Nephron progenitor cell (in vitro differentiated cells): ENCODE measurements at regions not wholly inside any gene's neighbourhood (a gene's known extent, or its start where the extent isn't known, plus 50 kb on each side); places are given as distances from the start of the nearest gene placed in this dataset.

Source experiments
- DNase-seq: peaks from one replicate; pipeline ENCODE4 v3.0.0; 2021
- H3K27ac Mint-ChIP-seq: 2 replicates; pipeline ENCODE4 v1.8.0; 2021; ENCODE audit warnings: mild to moderate bottlenecking, moderate library complexity, mixed read lengths
- H3K27me3 Mint-ChIP-seq: 2 replicates; pipeline ENCODE4 v1.8.0; 2021; ENCODE audit warnings: mild to moderate bottlenecking, low read depth, mixed read lengths; ENCODE audit not compliant: poor library complexity
- H3K36me3 Mint-ChIP-seq: 2 replicates; pipeline ENCODE4 v1.8.0; 2021; ENCODE audit warnings: low read depth, mixed read lengths
- H3K4me1 Mint-ChIP-seq: 2 replicates; pipeline ENCODE4 v1.8.0; 2021; ENCODE audit warnings: mixed read lengths
- H3K4me3 Mint-ChIP-seq: 2 replicates; pipeline ENCODE4 v1.8.0; 2021; ENCODE audit warnings: mild to moderate bottlenecking, moderate library complexity, mixed read lengths
- H3K9me3 Mint-ChIP-seq: 2 replicates; pipeline ENCODE4 v1.8.0; 2021; ENCODE audit warnings: mild to moderate bottlenecking, moderate library complexity, mixed read lengths
- TF ChIP-seq, protein P1 (sequence below): fragments of 200-600 bp; sonication (generic); IDR thresholded peaks from 2 replicates; pipeline ENCODE4 v1.5.0; 2021; ENCODE audit warnings: antibody characterized with exemption

DNA sequence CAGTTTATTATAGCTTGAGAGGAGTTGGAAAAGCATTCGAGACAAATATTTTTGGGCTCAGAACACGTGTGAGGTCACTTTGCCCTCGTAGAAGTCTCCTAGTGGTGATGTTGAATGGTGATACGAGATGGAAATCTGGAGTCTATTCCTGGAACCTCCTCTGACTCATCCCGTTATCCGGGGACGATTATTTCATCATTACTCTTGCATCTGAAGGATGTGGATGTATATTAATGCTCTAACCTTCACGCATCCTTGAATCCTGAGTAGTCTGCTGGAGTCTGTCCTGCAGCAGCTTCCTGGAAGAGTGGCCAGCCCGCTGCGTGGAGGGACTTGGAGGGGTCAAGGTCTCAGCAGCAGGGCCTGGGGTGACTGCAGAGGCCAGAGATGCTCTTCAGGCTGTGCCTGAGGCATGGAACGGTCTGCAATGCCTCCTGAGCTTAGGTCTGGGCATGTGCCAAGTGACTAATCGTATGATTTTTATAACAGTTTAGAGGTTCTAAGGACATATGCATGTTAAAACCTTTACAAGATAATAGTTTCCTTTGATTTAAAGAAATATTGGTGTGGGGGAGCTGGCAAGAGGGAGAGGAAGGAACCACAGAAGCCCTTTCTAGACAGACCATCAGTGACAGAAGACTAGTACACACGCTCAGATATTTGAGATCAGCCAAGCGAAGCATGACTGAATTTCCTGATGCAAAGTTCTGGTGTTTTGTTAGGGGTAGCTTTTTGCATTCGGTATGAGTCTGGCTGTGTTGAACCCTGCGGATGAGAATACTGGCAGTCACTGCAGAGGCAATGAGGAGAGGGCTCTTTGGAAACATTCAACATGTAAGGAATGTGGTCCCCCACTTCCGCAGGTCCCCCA, 400.2 kb downstream of the QKI start:
- no peak for DNase-seq
- TF ChIP-seq, protein P1, sequence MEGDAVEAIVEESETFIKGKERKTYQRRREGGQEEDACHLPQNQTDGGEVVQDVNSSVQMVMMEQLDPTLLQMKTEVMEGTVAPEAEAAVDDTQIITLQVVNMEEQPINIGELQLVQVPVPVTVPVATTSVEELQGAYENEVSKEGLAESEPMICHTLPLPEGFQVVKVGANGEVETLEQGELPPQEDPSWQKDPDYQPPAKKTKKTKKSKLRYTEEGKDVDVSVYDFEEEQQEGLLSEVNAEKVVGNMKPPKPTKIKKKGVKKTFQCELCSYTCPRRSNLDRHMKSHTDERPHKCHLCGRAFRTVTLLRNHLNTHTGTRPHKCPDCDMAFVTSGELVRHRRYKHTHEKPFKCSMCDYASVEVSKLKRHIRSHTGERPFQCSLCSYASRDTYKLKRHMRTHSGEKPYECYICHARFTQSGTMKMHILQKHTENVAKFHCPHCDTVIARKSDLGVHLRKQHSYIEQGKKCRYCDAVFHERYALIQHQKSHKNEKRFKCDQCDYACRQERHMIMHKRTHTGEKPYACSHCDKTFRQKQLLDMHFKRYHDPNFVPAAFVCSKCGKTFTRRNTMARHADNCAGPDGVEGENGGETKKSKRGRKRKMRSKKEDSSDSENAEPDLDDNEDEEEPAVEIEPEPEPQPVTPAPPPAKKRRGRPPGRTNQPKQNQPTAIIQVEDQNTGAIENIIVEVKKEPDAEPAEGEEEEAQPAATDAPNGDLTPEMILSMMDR, result no peak
- H3K27ac Mint-ChIP-seq, result no peak overlapping the region

DNA sequence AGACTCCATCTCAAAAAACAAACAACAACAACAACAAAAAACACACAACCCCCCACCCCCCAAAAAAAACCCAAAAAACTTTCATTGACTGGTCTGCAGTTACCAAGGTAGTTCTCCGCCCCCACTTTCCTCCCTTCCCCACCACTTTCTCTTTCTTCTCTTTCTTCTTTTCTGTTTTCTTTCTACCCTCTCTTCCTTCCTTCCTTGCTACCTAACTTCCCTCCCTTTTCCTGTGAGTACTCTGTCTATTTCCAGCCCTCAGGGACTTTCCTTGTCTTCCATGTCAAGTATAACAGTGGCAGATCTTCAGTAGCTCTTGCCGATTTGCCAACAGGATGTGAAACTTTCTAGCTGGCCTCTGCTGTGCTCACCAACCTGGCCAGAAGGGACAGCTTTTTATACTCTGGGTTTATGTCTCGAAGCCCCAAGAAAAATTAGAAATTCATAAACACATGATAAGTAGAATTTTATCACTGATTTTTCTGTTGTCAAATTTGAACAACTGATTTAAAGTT, 399.5 kb downstream of the QKI start:
- Mint-ChIP-seq H3K27ac (no peak overlapping the region), H3K9me3 (peaks cover 5% of the 10 kb centered on the region), H3K27me3 (peaks cover 2% of the 10 kb centered on the region), H3K4me3 (no peak overlapping the region), H3K4me1 (peaks cover 21% of the 10 kb centered on the region), H3K36me3 (no peaks in the 10 kb centered on the region)
- DNase-seq, result no peak
- TF ChIP-seq, protein P1, result no peak

More for the DNA sequence above, 400.2 kb downstream of the QKI start:
- Mint-ChIP-seq H3K4me1 (peaks cover 21% of the 10 kb centered on the region), H3K9me3 (peaks cover 5% of the 10 kb centered on the region), H3K4me3 (no peak overlapping the region), H3K27me3 (peaks cover 2% of the 10 kb centered on the region), H3K36me3 (no peaks in the 10 kb centered on the region)

DNA sequence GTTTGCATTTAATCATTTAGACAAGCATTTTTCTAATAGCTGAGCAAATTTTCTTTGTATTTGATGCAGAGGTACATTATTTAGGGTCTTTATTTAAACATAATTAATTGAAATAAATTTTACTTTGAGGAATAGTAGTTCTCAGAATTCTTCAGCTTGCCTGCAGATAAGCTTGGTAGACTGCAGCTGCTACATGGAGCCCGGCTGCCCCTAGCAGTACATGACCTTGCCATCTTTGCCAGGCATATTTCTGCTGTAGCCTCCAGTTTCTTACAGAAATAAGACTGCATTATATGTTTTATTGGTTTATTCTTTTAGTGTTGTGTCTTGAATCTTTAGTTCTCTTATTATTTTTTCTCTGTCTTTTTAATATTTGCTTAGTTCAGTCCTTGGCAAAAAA, 396.8 kb downstream of the QKI start:
- H3K9me3 Mint-ChIP-seq, result no peaks in the 10 kb centered on the region
- peaks cover 2% of the 10 kb centered on the region for H3K27me3 Mint-ChIP-seq
- no peak overlapping the region for H3K27ac Mint-ChIP-seq
- TF ChIP-seq, protein P1, result no peak
- no peak for DNase-seq
- no peaks in the 10 kb centered on the region for H3K36me3 Mint-ChIP-seq
- no peak overlapping the region for H3K4me3 Mint-ChIP-seq
- H3K4me1 Mint-ChIP-seq, result peaks cover 21% of the 10 kb centered on the region

DNA sequence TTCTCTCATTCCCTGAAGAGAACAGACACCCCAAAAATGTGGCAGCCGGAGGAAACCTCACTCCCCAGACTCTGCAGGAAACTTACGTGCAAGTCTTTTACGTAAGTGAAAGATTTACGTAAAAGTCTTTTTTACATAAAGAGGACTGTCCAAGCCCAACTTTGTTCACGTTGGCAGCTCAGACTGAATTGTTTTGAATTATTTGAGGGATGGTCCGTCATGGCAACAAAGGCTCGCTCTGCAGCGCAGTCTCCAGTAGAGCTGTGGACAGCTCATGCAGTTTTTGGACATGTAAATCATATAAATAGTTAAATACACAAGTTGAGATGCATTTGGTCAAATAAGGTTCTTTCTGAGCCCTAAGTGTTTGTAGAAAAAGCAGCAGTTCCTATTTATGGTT, 394.8 kb downstream of the QKI start:
- no peak for DNase-seq
- H3K27ac Mint-ChIP-seq, result no peak overlapping the region
- H3K27me3 Mint-ChIP-seq, result no peaks in the 10 kb centered on the region
- H3K4me3 Mint-ChIP-seq, result no peak overlapping the region
- no peaks in the 10 kb centered on the region for H3K36me3 Mint-ChIP-seq
- TF ChIP-seq, protein P1, result no peak
- peaks cover 14% of the 10 kb centered on the region for H3K4me1 Mint-ChIP-seq
- H3K9me3 Mint-ChIP-seq, result no peaks in the 10 kb centered on the region

DNA sequence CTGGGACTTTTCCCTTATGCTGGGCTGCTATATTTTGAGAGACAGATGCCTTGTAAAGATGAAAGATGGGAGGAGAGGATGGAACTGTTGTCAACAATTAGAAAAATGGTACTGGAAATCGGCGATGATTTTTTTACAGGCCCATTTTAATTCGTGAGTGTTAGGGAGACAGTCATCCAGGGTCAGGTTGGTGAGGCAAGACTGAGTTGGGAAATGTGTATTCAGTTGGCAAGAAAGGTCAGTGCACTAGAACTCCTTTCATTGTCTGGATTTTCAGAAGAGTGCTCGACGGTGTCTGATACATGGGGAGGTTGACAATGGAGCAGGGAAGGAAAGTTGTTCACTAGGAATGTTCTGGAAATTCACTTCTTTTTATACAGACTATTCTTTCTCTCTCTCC, 394.4 kb downstream of the QKI start:
- Mint-ChIP-seq H3K36me3 (no peaks in the 10 kb centered on the region), H3K9me3 (no peaks in the 10 kb centered on the region), H3K27me3 (no peaks in the 10 kb centered on the region), H3K4me1 (peaks cover 14% of the 10 kb centered on the region), H3K27ac (no peak overlapping the region), H3K4me3 (no peak overlapping the region)
- DNase-seq, result no peak
- TF ChIP-seq, protein P1, result no peak

DNA sequence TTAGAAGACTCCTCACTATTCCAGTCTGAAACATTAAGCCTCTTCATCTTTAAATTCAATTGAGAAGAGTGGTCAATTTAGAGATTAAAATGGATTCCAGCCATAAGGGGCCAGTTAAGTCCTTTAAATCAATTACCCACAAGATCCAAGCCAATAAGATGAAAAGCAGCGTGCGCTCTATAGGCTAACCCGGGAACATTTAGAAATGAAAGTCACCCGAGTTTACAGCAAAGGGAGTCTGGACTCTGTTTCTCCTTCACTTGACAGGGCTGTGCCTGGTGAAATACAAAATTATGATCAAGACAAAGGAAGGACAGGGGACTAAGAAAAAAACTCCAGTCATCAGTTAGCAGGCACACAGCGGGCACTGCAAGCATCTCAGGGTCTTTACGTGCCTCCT, 393.7 kb downstream of the QKI start:
- no peak for DNase-seq
- no peaks in the 10 kb centered on the region for H3K36me3 Mint-ChIP-seq
- H3K4me1 Mint-ChIP-seq, result peaks cover 14% of the 10 kb centered on the region
- TF ChIP-seq, protein P1, result no peak
- H3K9me3 Mint-ChIP-seq, result no peaks in the 10 kb centered on the region
- no peaks in the 10 kb centered on the region for H3K27me3 Mint-ChIP-seq
- H3K4me3 Mint-ChIP-seq, result no peak overlapping the region
- no peak overlapping the region for H3K27ac Mint-ChIP-seq
